B cell (primary cell): ENCODE measurements at regions not wholly inside any gene's neighbourhood (a gene's known extent, or its start where the extent isn't known, plus 50 kb on each side); places are given as distances from the start of the nearest gene placed in this dataset.

Experiments
- ATAC-seq: fragments of 200-7000 bp; cut with Tn5 transposase; one replicate; pipeline ENCODE4 v1.10.0; 2021; ENCODE audit warnings: low read depth, mild to moderate bottlenecking, moderate number of reproducible peaks, moderate library complexity
- CTCF ChIA-PET: fragments of 350-600 bp; sonication (Branson Sonifier 250); formaldehyde crosslinking; loops from one replicate; lab custom pipeline; 2021; ENCODE audit warnings: antibody characterized with exemption, inconsistent platforms; lab: Charles Lee
- POLR2A ChIA-PET: fragments of 350-600 bp; sonication (Branson Sonifier 250); formaldehyde crosslinking; loops from one replicate; lab custom pipeline; 2021; ENCODE audit warnings: antibody characterized with exemption; lab: Charles Lee
- DNase-seq: peaks from one replicate; pipeline ENCODE4 v3.0.0; 2013
- H2AFZ ChIP-seq: 2 replicates; pipeline ENCODE4 v1.6.1; 2012; ENCODE audit warnings: mild to moderate bottlenecking, low read depth, low read length; ENCODE audit not compliant: insufficient read depth, poor library complexity, severe bottlenecking
- H3K27ac ChIP-seq, 2 donors: 1 replicate in 1 of 2; 2 replicates in 1 of 2; pipeline ENCODE4 v1.5.1; 2012 to 2013; ENCODE audit warnings: low read length in 2 of 2, mild to moderate bottlenecking in 2 of 2, moderate library complexity in 1 of 2
- H3K27me3 ChIP-seq, 4 experiments: fragments of 200-600 bp in 1 of 4; sonication (generic) in 1 of 4; replicated peaks in 1 of 4; 1 replicate in 2 of 4; 2 replicates in 2 of 4; pipeline versions ENCODE4 v1.6.1 to v1.7.0; 2013 to 2016; ENCODE audit warnings: low read length in 3 of 4, mild to moderate bottlenecking in 2 of 4, mixed read lengths in 1 of 4, moderate library complexity in 1 of 4; ENCODE audit not compliant: insufficient read depth in 4 of 4, control insufficient read depth in 3 of 4; ENCODE audit errors: control extremely low read depth in 1 of 4
- H3K36me3 ChIP-seq, 2 experiments: replicated peaks in 1 of 2; 1 replicate in 1 of 2; 2 replicates in 1 of 2; pipeline versions ENCODE4 v1.6.1 to v1.7.1; 2013; ENCODE audit warnings: low read length in 1 of 2; ENCODE audit not compliant: insufficient read depth in 2 of 2, control insufficient read depth in 1 of 2; ENCODE audit errors: control extremely low read depth in 1 of 2, extremely low read depth in 1 of 2
- H3K4me1 ChIP-seq, 2 donors: fragments of 200-600 bp in 1 of 2; sonication (generic) in 1 of 2; 1 replicate in 1 of 2; 2 replicates in 1 of 2; pipeline versions ENCODE4 v1.5.1 to v1.6.1; 2013 to 2017; ENCODE audit warnings: low read length in 2 of 2; ENCODE audit not compliant: control insufficient read depth in 2 of 2, insufficient read depth in 2 of 2
- H3K4me2 ChIP-seq: replicated peaks from 2 replicates; pipeline ENCODE3; 2012; ENCODE audit warnings: mild to moderate bottlenecking, low read depth, low read length; ENCODE audit not compliant: poor library complexity, severe bottlenecking
- H3K4me3 ChIP-seq, 5 experiments: fragments of 200-600 bp in 1 of 5; sonication (generic) in 1 of 5; 1 replicate in 3 of 5; 2 replicates in 2 of 5; pipeline versions ENCODE4 v1.5.1 to v1.7.0; 2011 to 2016; ENCODE audit warnings: low read length in 4 of 5, mild to moderate bottlenecking in 4 of 5, low read depth in 2 of 5, control low read depth in 1 of 5, moderate library complexity in 1 of 5; ENCODE audit not compliant: insufficient read depth in 1 of 5; ENCODE audit errors: control extremely low read depth in 1 of 5, extremely low read depth in 1 of 5
- H3K79me2 ChIP-seq: fragments of 200-600 bp; sonication (generic); one replicate; pipeline ENCODE4 v1.6.0; 2016; ENCODE audit warnings: low read length; ENCODE audit not compliant: control insufficient read depth, insufficient read depth
- H3K9ac ChIP-seq: fragments of 200-600 bp; sonication (generic); 2 replicates; pipeline ENCODE4 v1.6.1; 2017; ENCODE audit warnings: mild to moderate bottlenecking, low read length, moderate library complexity
- H3K9me3 ChIP-seq, 3 donors: one replicate each; pipeline versions ENCODE4 v1.6.1 to v1.7.1; 2013; ENCODE audit warnings: low read length in 2 of 3; ENCODE audit not compliant: control insufficient read depth in 2 of 3, insufficient read depth in 1 of 3; ENCODE audit errors: control extremely low read depth in 1 of 3
- H4K20me1 ChIP-seq: 2 replicates; pipeline ENCODE4 v1.6.0; 2012; ENCODE audit warnings: mild to moderate bottlenecking, low read length; ENCODE audit not compliant: insufficient read depth, control insufficient read depth, poor library complexity, severe bottlenecking
- H3K27ac Mint-ChIP-seq: one replicate; pipeline ENCODE4 v1.8.0; 2021; ENCODE audit warnings: mixed read lengths
- H3K27me3 Mint-ChIP-seq: one replicate; pipeline ENCODE4 v1.8.0; 2021; ENCODE audit warnings: mixed read lengths
- H3K4me1 Mint-ChIP-seq: one replicate; pipeline ENCODE4 v1.8.0; 2021; ENCODE audit warnings: mixed read lengths
- H3K4me3 Mint-ChIP-seq: one replicate; pipeline ENCODE4 v1.8.0; 2021; ENCODE audit warnings: mixed read lengths
- H3K9me3 Mint-ChIP-seq: one replicate; pipeline ENCODE4 v1.8.0; 2022; ENCODE audit warnings: mixed read lengths; ENCODE audit not compliant: insufficient read depth
- EZH2 ChIP-seq: IDR thresholded peaks from 2 replicates; pipeline ENCODE4 v1.6.1; 2012; ENCODE audit warnings: borderline replicate concordance, low read depth, mild to moderate bottlenecking, moderate library complexity, low read length; ENCODE audit not compliant: insufficient read depth, poor library complexity, severe bottlenecking
- WGBS: methylation state at CpG from one replicate; pipeline ENCODE4 v1.1.5; 2013; ENCODE audit warnings: missing lambda C conversion rate; ENCODE audit not compliant: insufficient coverage; 5-methylcytosine and 5-hydroxymethylcytosine counted together
- intact Hi-C: fragments of 100-400 bp; cut with micrococcal nuclease; formaldehyde crosslinking; loops from one replicate; pipeline ENCODE4 v1.10.0; 2022
- TF ChIP-seq, protein P1 (sequence below): fragments of 200-600 bp; IDR thresholded peaks from one replicate; pipeline ENCODE4 v1.8.0; 2022; ENCODE audit warnings: antibody characterized with exemption, mild to moderate bottlenecking

DNA sequence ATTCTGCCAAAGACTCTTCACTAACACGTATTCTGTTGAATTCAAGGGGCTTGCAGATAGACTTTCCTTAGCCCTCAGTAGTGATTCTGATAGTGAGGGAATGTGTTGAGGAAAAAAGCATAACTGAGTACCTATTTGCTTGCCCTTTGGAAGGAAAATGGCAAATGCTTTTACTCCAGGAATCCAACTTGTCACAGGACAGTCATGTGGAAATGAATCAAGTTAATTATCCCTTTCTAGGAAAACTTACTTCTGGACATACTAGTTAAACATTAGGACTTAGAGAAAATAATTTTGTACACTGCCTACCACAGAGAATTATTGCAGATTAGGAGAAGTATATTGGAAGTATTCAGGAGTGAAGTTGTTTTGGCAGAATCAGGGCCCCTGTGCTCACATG lies 148.9 kb upstream of the SLC13A1 start:
- H3K4me3 ChIP-seq = no peak overlapping the region
- no CpG with 5 or more reads among the region's 1 CpG for WGBS
- H3K27me3 Mint-ChIP-seq = no peaks in the 10 kb centered on the region
- DNase-seq (no peak), ATAC-seq (no peak)
- H3K79me2 ChIP-seq = no peaks in the 10 kb centered on the region
- H3K27ac ChIP-seq = no peak overlapping the region
- no peaks in the 10 kb centered on the region for H3K27me3 ChIP-seq
- no peak for TF ChIP-seq EZH2
- TF ChIP-seq, protein P1, sequence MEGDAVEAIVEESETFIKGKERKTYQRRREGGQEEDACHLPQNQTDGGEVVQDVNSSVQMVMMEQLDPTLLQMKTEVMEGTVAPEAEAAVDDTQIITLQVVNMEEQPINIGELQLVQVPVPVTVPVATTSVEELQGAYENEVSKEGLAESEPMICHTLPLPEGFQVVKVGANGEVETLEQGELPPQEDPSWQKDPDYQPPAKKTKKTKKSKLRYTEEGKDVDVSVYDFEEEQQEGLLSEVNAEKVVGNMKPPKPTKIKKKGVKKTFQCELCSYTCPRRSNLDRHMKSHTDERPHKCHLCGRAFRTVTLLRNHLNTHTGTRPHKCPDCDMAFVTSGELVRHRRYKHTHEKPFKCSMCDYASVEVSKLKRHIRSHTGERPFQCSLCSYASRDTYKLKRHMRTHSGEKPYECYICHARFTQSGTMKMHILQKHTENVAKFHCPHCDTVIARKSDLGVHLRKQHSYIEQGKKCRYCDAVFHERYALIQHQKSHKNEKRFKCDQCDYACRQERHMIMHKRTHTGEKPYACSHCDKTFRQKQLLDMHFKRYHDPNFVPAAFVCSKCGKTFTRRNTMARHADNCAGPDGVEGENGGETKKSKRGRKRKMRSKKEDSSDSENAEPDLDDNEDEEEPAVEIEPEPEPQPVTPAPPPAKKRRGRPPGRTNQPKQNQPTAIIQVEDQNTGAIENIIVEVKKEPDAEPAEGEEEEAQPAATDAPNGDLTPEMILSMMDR = no peak
- H3K9me3 ChIP-seq = no peaks in the 10 kb centered on the region
- H3K9me3 Mint-ChIP-seq = no peaks in the 10 kb centered on the region
- H4K20me1 ChIP-seq = no peaks in the 10 kb centered on the region
- ChIA-PET POLR2A (no interaction called here), CTCF (no interaction called here)
- no peak overlapping the region for H3K4me3 Mint-ChIP-seq
- intact Hi-C loops = no loop called here
- H3K36me3 ChIP-seq = no peaks in the 10 kb centered on the region
- H2AFZ ChIP-seq = no peak overlapping the region
- H3K27ac Mint-ChIP-seq = no peak overlapping the region
- H3K4me1 ChIP-seq = no peaks in the 10 kb centered on the region
- no peaks in the 10 kb centered on the region for H3K4me1 Mint-ChIP-seq
- H3K4me2 ChIP-seq = no peak overlapping the region
- no peak overlapping the region for H3K9ac ChIP-seq

DNA sequence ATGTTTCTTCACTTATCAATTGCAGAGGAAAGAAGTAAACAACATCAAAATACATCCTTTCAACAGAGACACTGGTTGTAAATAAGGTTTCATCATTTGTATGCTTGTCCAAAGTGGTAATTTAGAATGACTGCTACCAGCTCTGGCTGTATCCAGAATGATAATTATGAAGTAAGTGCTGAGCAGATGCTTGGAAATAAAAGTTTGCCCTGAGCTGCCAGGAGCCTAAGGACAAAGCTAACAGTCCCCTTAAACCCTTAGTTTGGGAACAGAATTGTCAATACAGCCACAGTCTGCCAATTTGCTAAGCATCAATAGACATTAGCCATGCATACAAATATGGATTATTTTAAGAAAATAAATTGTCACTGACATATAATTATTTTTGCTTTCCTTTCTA lies 147.0 kb upstream of the SLC13A1 start:
- no peak for DNase-seq
- no peaks in the 10 kb centered on the region for H3K27me3 Mint-ChIP-seq
- intact Hi-C loops = no loop called here
- no peaks in the 10 kb centered on the region for H3K27me3 ChIP-seq
- H3K27ac ChIP-seq = no peak overlapping the region
- H3K36me3 ChIP-seq = no peaks in the 10 kb centered on the region
- H3K4me1 Mint-ChIP-seq = no peaks in the 10 kb centered on the region
- no peaks in the 10 kb centered on the region for H3K4me1 ChIP-seq
- no peak for ATAC-seq
- ChIA-PET CTCF (no interaction called here), POLR2A (no interaction called here)
- H3K27ac Mint-ChIP-seq = no peak overlapping the region
- no peak overlapping the region for H2AFZ ChIP-seq
- H3K4me3 ChIP-seq = no peak overlapping the region
- H3K4me2 ChIP-seq = no peak overlapping the region
- no peaks in the 10 kb centered on the region for H4K20me1 ChIP-seq
- no peaks in the 10 kb centered on the region for H3K9me3 ChIP-seq
- H3K79me2 ChIP-seq = no peaks in the 10 kb centered on the region
- TF ChIP-seq, protein P1 = no peak
- TF ChIP-seq EZH2 = no peak
- no peak overlapping the region for H3K4me3 Mint-ChIP-seq
- H3K9ac ChIP-seq = no peak overlapping the region
- no peaks in the 10 kb centered on the region for H3K9me3 Mint-ChIP-seq
